Left renal pelvis (tissue), 4 donors: ENCODE measurements at regions not wholly inside any gene's neighbourhood (a gene's known extent, or its start where the extent isn't known, plus 50 kb on each side); places are given as distances from the start of the nearest gene placed in this dataset.
"Not testable (repeated sequence)": the region's sequence is repeated elsewhere in the genome, so short reads cannot be mapped to it uniquely, and the experiment has no call there.

ENCODE experiments used
- DNase-seq, 4 donors: peaks; one replicate each; pipeline ENCODE4 v3.0.0-alpha.2; 2013; ENCODE audit warnings: low read depth in 4 of 4, low spot score in 3 of 4

DNA sequence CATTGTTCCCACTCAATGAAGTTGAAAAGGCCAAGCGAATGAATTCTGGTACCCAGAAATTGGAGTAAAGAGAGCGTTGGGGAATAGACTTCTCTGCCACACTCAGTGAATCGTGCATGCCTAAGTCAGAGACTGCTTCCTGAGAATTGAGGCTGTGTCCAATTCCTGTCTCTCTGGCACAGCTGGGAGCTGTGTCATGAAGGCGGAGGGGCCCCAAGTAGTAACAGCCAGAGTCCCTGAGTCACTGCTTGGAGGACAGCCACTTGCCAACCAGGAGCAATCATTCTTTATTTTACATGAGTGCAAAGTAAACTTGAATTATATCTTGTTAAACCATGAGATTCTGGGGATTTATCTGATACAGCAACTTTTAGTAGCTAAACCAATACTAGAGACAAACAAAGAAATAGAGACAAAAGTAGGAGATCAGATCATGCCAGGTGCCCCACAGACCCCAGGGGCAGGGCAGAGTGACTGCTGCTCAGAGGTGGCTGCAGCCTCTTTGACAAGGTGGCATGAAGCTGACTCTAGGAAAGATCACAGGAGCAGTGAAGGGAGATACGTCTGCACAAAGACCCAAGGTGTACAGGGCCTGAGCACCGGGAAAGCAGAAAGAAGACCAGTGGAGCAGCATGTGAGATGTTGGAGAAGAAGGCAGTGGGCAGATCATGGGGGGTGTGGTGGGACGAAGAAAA is 246.0 kb downstream of the GADD45G start:
- DNase-seq: no peak

DNA sequence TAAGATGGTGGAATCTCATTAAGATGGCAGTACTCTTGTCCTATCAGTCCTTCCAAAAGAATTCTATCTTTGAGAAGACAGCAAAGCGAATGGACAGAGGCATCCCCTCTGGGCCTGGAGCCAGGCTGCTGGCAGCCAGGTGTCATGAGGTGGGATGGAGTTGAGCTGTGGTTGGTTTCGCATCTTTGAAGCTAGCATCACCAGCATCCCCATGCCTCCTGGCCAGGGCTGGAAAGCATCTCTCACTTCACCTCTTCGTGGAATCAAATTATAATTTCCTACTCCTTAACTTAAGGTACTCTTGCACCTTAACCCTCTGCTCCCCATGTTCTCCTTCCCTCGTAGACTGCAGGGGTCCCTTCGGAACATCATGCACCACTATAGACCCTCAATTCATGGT is 248.3 kb downstream of the GADD45G start:
- DNase-seq: no peak

DNA sequence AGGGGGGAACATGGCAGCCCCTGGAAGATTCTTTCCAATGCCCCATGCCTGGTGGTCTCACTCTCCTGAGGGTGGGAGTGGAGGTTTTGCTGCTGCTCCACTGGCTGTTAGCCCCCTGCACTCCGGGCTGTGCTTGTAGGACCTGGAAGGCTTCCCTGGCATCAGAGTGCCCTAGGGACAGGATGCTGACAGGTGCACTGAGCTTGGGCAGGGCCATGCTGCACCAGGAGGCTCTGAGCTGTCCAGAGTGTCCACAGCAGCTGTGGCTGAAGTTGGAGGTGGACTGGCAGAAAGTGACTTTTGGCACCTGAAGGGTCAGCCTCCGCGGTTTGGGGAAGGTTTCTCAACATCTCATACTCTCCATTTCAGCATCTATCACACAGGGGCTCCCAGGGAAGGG is 249.1 kb downstream of the GADD45G start:
- no peak for DNase-seq

DNA sequence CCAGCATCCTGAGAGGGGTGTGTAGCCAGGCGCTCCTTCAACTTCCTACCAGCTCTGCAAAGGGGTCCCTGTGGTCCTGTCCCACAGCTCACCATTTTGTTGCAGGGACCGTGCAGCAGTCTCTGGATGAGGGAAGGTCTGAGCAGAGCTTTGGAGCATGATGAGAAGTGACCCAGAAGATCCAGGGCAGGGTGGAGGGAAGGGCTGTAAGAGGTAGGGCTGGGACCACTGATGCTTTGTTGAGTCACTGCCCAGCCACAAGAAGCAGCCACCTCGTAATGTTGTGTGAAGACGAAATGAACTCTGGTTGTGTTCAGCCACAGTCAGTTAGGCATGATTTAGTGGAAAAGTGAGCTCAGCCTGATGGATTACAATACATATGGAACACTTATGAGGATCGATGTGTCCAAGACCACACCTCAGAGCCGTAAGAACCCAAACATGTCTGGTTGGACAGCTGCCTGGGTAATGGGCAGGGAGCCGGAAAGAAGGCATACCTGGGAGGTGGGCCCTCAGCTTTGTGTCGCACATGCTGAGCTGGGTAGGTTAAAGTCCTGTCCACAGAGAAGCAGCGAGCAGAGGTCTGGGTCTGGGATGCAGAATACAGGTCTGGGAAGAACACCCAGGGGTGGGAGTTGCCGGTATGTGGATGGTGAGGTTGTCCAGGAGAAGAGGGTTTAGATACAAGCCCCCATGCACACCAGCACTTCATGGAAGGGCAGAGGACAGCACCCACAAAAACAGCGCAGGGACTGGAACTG is 250.1 kb downstream of the GADD45G start:
- DNase-seq: no peak

DNA sequence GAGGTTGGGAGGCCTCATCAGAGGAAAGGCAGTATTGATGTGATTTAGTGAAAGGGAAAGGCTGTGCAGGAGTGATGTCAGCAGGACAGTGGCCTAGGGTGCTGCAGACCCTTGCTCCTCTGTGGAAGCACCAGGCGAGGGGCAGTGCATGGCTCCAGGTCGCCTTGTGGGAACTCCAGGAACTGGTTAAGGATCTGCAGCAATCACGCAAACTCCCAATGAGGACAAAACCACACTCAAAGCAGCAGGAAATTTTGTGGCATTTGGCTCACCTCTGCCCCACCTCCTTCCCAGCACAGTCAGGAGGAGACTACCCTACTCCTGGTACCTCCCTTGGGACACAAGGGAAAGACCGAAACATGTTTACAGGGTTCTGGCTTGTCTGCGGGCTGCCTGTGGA is 251.5 kb downstream of the GADD45G start:
- DNase-seq: not testable (repeated sequence)

DNA sequence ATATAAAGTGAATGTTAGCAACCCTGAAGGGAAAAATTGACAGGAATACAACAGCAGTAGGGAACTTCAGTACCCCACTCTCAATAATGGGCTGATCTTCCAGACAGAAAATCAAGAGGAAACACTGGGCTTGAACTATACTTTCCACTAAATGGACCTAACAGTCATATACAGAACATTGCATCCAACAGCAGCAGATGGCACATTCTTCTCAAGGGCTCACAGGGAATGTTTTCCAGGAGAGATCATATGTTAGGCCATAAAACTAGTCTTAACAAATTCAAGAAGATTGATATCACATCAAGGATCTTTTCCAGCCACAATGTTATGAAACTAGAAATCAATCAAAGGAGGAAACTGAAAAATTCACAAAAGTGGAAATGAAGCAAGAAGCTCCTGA is 252.1 kb downstream of the GADD45G start:
- DNase-seq: not testable (repeated sequence)

DNA sequence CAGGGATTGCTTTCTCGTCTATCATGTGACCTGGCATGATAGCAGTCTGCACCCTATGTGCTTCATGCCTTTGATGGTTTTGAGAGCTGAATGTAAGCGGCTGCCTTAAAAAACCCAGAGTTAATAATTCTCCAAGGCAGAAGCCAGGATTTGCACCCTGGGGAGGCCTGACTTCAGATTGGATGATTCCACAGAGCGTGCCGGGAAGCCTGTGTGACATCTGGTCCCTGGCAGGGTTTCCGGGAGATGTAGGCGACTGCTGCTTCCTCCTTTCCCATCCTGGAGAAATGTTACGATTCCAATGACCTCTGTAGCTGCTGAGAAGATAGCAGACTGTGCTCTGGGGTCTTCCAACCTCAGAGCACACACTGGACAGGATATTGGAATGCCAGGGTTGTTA is 255.0 kb downstream of the GADD45G start:
- not testable (repeated sequence) for DNase-seq

DNA sequence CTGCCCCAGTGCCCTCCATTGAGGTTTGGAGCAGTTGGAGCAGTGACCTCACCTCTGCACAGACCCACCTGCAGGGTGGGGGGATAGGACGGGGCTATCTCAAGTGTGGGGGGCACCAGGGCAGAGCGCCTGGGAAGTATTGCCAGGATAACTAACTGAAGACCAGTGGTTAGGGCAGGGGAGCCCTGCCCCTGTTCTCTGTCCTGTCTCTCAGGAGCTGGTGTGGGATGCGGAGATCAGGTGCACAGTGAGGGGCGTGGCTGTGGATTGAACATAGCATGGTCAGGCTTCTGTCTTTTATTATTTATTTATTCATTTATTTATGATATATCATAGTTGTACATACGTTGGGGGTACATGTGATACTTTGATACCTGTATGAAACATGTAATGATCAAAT is 256.6 kb downstream of the GADD45G start:
- not testable (repeated sequence) for DNase-seq

DNA sequence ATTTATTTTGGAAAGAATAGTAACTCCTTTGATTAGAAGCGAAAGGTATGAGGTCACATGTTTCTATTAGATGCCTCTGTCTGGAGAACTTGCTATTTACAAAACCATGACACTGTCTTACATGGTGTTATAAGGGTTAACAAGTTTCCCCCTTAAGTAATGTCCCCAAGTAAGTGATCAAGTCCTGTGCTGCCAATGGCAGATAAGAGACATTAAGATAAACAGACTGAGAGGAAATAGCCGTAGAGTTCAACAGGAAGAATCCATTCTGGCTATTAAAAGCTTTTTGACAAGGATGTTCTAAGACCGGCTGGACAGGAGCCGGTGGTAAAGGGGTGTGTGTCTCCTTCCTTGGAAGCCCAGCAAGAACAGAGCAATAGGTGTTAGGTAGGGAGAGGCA is 257.5 kb downstream of the GADD45G start:
- DNase-seq: no peak

DNA sequence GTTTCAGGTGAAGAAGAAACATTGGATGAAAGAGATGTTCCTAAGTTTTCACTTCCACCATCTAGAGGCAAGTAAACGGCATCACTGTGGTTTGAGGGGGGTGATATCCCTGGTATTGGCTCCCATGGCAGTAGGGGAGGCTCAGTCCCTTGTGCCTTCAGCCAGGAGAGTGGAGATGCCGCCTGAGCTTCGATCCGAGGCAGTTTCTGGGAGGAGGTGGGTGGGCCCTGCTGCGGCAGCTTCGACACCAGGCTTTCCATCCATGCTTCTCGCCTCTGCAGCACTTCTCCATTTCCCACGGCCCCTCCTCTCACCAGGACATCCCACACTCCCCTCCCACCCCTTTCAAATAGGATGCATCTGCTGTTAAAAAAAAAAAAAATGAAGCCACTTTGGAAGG is 258.3 kb downstream of the GADD45G start:
- DNase-seq: no peak

DNA sequence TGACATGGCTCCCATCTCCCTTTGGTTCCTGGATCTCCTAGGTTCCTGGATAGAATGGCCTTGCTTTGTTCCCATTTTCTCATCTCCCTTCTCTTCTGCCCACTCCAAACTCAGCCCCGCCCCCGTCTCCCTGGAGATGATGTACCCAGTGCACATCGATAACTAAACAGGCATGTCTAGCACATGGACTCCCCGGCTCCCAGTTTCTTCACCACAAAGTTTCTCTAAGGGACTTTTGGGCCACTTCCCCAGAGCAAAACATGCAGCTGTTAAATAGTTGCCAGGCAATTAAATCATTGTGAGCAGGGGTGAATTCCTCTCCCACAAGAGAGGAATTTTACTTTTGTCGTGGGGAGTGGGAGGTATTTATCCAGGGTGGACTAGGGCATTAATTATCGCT is 259.0 kb downstream of the GADD45G start:
- DNase-seq: no peak

DNA sequence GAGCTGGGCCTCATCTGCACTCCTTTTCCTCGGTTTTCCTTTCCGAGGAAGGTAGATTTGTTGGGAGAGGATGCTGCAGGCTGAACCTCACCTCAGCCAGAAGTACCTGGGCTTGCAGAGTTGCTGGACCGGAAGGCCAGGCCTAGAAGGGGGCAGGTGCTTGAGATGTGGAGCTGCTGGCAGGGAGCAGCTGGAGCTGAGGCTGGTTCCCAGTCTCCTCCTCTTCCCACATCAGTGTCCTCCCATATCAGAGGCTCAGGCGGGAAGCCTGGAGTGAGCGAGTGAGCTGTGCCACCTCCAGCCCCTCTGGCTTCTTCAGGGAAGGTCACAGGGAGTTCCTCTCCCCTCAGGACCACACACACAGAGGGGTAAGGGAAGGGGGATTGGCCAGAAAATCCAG is 259.4 kb downstream of the GADD45G start:
- no peak for DNase-seq

DNA sequence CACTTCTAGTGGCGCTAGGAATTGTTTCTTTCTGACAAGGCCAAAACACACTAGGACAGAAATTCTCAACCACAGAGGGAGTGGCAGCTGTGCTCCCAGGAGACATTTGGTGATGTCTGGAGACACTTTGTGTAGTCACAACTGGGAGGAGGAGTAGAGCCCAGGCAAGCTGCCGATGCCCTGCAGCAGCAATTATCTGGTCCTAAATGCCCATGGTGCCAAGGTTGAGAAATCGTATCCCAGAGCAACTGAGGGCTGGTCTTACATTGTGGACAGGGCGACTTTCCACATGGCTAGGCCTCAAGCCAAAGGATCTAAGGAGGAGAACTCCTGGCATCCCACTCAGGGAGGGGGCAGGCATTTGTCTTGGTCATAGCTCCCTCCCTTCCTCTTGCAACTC is 259.9 kb downstream of the GADD45G start:
- DNase-seq: no peak

DNA sequence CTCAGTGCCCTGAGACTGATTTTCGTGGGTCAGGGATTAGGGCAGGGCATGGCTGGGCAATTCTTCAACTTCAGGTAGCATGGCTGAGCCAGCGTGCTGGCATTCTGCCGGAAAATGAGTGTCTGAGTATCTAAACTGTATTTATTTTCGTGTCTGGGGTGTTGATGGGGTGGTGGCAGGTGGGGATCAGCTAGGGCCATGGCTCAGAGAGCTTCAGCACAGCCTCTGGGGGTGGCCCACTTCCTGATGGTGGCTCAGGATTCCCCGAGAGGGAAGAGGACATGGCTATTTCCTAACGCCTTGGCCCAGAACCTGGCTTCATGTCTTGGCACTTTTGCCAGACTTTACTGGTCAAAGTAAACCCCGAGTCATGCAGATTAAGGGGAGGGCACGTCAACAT is 260.5 kb downstream of the GADD45G start:
- no peak for DNase-seq

DNA sequence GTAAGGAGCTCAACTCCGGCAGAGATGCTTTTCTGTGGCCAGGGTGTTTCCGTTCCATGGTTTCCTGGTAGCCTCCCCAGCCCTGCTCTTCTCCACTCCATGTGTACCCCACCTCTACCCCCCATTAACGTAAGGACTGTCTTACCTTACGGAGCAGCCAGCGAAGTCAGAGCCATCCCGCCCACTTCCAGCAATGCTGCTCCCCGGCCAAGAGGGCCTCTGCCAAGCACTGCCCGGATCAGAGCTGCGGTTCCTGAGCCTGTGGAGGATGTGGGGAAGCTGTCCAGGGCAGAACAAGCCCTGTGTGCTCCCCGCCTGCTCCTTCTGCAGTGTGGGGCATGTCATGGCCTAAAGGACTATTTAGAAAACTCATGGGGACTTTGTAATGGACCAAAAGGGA is 261.2 kb downstream of the GADD45G start:
- DNase-seq: no peak

DNA sequence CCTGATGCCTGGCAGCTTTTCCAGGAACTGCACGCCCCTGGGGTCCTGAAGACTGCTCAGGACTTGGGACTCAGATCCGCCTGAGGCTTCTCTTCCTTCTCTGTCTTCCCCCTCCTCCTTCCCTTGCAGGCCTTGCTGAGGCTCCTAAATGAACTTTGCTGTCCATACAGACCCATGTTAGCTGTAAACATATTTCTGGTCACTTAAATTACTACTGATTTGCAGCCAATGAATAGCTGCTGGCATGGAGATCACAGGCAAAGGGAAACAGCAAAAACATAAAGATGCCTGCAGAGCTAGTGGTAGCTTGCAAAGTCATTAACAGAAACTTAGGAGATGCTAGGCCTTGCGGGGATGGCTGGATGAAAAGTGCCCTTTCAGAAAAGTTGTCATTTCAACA is 261.9 kb downstream of the GADD45G start:
- DNase-seq: no peak

DNA sequence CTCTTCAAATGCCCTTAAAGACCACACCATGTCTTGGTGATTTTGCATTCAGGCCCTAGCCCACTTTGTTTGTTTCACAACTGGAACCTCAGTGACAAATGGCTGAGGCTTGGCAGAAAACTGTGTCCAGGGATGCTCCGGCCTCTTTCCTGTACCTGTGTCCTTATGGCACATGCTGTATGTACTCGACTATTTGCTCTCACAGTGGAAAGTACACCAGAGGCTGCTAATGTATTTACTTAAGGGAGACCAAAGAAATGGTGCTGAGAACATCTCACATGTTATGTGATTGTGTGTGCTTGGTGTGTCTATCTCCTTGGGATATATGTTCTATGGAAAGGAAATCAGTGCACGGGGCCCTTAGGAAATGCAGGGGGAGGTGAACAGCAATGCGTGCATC is 263.3 kb downstream of the GADD45G start:
- no peak for DNase-seq

DNA sequence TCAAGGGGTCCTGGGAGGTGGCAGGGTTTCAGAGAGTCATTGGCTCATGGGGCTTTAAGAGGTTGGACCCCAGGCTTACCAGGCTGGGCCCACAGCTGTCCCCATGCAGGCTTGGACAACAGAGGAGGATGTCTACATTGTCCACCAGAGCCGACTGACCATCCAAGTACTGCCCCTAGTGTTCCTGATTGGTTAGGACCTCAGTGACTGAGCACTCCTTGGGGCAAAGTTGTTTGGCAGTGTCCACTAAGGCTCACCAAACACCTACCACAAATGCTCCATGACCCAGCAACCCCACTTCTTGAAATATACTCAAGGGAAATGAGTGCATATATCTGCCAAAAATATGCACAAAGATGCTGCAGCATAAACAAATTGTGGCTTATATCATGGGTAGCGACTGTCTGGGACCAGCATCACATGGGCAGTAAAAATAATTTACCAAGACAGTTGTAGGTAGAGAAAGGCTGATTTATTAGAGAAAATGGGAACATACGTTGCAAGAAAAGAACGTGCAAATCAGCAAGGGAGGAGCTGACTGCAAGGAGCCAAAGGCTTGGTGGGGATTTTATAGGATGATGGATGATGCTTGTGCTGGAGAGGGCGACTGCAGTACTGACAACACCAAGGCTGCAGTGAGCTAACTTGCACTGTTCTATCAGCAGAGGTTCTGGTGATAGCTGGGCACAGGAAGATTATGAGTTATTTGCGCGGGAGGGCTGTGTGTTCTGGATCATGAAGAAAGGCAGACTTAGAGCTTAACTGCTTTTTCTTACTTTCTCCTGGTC is 265.2 kb downstream of the GADD45G start:
- no peak for DNase-seq

DNA sequence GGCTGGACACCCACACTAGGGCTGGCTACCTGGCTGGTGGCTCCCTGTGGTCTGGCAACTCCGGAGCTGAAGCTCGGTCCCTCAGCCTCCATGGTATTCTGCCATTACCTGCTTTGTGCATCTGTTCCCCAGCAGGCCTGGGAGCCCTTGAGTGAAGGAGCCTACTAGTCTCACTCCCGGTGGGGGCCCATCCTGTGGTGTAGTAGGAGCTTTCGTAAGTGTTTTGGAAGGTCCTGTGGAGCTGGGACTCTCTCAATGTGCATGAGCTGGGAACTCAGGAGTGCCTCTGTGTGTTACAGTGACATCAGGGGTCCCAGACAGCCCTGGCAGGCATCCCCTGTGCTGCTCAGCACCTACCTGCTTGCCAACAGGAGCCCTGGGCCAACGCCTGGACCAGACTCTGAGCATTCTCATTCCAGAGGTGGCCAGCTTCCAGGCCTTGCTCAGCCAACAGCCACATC is 267.1 kb downstream of the GADD45G start:
- DNase-seq: no peak

DNA sequence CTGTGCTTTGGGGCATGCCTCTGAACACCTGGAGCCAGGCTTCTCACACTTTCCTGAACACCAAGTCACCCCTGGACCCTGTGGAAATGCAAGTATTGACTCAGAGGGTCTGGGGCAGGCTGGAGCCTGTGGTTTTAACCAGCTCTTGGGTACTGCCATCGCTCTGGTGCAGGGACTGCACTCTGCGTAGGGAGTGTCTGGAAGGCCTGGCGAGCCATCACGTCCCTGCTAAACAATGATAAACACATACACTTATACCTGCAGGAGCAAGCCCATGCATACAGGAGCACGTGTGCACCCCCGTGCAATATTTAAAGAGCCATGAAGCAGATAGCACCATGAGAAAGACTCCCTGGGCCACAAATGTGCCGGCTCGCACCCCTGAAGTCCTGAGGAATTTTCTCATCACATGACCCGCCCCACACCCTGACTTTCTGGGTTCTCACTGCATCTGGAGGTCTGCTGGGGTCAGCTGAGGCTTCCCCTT is 267.7 kb downstream of the GADD45G start:
- no peak for DNase-seq

DNA sequence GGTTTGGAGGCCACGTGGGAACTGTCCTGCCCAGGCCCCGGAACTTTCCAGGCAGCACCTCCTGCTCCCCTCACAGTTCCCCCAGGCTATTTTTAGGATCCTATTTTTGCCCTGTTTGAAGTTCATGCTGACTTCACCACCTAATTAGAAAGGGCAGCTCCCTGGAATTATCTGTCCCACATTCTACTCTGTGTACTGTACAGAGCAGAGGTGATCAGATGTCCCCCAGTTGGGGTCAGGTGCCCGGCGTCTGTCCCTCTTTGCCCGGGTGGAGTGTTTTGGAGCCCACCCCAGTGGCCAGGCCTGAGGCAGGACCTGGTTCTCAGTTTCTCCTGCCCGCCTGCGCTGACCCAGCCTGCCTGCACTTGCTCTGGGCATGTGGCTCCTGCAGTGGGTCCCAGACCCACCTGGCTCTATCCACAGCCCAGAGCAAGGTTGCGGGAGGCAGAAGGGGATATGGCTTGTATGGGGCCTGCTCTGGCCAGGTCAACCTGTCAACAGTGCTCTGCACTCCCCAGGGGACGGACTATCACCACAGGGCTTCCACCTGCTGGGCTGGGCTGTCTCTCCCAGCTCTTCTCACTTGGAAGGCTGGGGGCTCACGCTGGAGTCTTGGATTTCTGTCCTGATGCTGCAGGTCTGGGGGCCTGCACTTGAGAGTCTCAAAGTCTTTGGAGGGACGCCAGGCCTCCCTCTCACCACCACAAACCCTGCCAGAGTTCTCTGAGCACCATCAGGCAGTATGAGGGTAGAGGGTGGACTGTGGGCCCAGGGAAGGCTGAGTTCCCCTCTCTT is 268.3 kb downstream of the GADD45G start:
- no peak for DNase-seq
